CD4-positive, alpha-beta T cell treated with Interleukin-12 subunit alpha and Interleukin-12 subunit beta, for 1 hour (primary cell): ENCODE measurements at regions not wholly inside any gene's neighbourhood (a gene's known extent, or its start where the extent isn't known, plus 50 kb on each side); places are given as distances from the start of the nearest gene placed in this dataset.
"Not testable (repeated sequence)": the region's sequence is repeated elsewhere in the genome, so short reads cannot be mapped to it uniquely, and the experiment has no call there.

Experiments used
- DNase-seq: peaks from one replicate; pipeline ENCODE4 v3.0.0-alpha.2; 2020

DNA sequence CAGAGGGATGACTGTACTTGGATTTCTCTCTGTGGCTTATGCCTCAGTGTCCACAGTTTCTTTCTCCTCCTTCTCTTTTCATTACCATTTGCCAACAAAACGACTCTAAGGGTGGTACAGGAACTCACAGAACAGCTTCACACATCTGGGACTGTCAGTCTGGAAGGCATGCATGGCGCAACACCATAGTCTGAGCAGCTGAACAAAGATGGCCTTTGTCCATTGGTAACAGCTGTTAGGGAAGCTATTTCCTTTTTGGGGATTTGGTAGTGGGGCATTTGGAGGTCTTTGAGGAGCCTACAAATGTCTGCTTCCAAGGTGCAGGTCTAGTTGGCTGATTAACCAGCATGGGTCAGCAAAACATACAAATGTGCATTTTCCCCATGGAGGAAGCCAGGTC, 81.4 kb upstream of the PCDH8 start:
- no peak for DNase-seq

- no peak for DNase-seq
Measured at GRCh38 chr13:52926971-52927370, 78.5 kb upstream of the PCDH8 start.

DNA sequence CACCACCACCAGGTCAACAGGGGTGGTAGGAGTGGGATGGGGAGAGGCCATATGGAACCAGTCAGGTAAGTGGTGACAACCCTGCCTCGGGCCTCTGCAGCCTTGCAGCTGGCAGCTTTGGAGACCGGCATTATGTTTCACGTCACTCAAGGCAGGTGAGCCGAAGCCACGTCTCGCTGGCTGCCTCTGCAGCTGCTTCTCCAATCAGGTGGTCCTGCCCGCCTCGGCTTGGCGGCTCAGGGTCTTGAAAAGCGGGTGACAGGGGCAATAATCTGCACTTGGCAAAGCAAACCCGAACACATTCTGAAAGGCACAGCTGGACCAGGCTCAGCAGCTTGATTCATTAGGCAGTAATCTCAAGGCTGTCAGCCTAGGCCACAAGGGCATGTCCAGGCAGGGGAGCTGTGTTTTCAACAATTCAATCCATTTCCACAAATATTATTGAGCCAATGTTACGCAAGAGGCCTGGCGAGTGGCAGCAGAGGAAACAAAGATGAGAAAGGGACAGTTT, 77.4 kb upstream of the PCDH8 start:
- no peak for DNase-seq

DNA sequence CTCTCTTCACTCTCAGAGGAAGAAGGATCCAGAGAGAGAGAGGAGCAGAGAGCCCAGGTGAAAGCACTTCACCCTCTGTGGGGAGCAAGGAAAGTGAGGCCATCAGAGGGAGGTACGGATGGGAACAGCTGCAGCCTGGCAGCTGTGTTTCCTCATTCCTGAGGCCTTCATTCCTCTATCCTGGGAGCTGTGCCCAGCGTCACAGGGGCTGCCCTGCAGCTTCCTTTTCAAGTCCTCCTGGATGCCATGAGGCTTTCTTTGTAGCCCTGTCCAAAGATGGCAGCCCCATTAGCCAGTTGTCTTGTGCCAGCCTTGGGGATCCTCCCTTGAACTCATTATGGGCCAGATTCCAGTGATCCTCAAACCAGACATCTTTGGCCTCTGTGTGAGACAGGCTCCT, 76.8 kb upstream of the PCDH8 start:
- no peak for DNase-seq

DNA sequence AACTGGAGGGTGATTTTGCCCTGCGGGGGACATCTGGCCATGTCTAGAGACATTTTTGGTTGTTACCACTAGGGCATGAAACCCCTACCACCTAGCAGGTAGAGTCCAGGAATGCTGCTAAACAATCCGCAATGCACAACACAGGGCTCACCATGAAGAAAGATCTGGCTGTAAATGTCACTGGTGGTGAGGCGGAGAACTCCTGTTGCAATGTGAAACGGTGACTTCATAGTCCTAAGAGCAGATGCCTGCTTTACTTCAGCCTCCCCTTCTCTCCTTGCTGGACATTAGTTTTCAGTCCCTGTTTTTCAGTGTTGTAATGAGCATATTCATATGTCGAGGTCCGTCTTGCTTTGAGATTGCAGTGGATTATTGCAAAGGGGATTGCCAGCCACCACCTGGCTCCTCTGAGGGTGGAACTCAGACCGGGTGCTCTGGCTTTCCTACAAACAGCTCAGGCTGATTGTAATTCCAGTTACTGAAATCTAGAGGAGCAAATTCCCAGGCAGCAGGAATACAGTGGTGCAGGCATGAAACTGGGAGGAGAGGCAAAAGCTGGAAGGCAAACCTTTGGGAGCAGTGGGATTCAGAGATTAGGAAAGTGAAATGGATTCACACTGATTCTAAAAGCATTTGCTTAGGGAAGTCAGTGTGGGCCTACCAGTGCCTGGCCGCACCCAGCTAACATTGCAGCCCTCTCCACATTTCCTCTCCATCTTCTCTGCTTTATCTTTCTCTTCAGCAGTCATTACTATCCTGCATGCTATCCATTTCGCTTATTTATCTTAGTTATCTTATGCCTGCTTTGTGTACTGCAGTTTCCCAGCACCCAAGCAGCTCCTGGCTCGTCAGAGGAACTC, 76.1 kb upstream of the PCDH8 start:
- DNase-seq = no peak

- no peak for DNase-seq
Measured at GRCh38 chr13:52922961-52923360, 74.5 kb upstream of the PCDH8 start.

GRCh38 chr13:52921194-52921593, 72.8 kb upstream of the PCDH8 start:
- DNase-seq = no peak

- DNase-seq = no peak
Measured at GRCh38 chr13:52916486-52916990, 68.1 kb upstream of the PCDH8 start.

DNA sequence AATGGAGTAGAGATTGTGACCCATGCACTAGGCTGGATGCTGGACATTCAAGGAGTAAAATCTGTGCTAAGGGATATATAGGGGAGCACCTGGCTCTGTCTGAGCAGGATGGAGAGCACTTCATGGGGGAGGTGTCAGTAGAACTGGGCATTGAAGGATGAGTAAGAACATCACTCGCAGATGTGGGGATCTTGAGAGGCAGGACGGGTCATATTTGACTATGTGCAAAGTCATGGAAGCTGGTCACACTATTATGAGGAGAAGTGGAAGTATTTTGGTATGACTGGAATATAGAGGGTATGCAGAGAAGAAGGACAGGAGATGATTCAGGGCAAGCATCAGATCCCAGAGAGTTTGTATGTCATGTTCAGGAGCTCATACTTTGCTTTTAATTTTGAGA, 62.9 kb upstream of the PCDH8 start:
- DNase-seq = no peak

DNA sequence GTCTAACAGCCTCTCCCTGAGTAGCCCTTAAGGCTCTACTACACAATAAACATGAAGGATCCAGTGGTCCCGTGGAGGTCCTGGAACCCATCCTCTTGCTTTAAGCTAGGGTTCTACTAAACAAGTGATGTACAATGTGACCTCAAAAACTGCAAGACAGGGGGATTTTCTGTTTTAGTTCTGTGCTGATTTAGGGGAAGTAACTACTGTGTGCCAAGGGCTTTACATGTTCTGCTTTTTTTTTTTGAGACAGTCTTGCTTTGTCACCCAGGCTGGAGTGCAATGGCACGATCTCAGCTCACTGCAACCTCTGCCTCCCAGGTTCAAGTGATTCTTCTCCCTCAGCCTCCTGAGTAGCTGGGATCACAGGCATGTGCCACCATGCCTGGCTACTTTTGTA, 61.9 kb upstream of the PCDH8 start:
- DNase-seq = not testable (repeated sequence)

DNA sequence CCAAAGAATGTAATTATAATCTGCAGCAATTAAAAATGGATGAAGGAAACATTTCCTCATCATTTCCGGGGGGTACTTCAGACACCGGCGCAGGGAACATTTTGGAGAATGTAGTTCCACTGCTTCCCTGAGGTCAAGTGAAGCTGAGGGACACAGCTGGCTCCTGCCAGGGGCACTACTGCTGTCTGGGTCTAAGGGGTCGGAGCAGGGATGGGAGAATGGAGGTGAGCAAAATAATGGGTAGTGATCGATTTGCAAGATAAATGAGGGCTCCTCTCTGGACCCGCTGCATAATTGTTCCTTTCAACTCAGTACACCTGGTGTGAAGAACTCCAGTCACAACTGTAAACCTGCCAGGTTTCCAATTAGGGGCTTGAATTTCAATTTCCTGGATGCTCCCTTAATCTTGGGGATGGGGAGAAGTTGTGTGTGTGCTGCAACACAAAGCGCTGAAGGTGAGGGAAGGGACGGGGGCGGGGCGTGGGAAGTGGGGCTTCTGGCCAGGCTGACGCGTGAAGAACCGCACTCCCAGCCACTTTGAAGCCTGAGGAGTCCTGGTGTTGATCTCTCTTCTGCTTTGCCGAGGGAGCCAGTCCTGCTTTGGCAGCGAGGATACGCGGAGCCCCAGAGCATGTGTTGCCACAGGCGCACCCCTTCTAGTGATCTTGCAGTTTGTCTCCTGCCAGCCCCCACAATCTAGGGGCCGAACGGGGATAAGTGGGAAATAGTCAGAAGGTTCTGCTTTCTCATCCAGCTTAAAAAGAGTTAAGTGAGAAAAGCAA, 57.9 kb upstream of the PCDH8 start:
- no peak for DNase-seq

DNA sequence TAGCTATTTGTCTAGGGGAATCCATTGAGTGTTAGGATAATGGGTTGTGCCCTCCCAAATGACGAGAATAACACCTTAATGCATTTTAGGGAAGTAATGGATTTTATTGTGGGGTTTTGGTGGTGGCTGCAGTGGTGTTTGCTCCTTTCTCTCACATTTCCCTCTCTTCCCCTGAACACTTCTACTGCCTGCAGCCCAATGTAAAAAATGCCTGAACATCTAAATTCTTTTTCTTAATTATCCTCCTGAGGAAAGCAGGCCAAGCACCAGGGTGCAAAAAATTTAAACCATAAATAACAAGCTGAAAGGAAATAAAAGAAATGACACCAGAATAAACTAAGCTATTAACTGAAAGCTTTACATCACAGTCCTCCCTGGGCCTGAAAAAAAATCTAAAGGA, 57.3 kb upstream of the PCDH8 start:
- no peak for DNase-seq

- DNase-seq = no peak
Measured at GRCh38 chr13:52903320-52903719, 54.9 kb upstream of the PCDH8 start.

DNA sequence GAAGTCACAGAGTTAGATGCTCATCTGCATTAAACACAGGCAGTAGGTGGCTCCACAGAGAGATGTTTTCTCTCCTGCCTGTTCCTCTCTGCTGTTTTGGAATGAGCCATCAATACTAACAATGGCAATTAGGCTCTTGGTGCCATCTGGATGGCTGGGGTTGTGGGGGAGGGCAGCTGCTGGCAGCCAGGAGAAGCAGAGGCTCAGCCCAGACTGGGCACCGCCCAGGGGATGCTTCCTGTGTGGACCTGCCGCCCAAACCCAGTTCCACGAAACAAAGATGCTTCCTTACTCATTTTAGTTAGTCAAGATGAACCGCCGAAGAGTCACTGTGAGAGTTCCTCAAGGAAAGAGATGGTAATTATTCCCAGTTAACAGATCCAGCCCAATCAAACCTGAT, 50.8 kb upstream of the PCDH8 start:
- no peak for DNase-seq
